ENCODE measurements at regions not wholly inside any gene's neighbourhood (a gene's known extent, or its start where the extent isn't known, plus 50 kb on each side); places are given as distances from the start of the nearest gene placed in this dataset.
"Not testable (repeated sequence)": the region's sequence is repeated elsewhere in the genome, so short reads cannot be mapped to it uniquely, and the experiment has no call there.

DNA sequence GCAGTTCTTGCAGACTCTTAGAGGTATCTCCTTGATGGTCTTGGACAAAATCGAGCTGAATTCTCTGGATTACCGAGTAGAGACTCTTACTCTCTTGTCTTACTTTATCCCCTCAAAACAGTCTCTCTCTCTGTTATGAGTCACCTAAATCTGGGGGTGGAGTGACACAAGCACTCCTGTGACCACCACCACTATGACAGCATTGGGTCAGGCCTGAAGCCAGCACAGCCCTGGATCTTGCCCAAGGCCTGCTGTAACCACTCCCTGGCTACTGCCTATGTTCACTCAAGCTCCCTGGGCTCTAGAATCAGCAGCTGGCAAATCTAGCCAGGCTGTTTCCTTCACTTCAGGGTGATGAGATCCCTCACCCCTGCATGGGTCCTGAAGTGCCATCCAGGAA, 662.5 kb downstream of the LUZP2 start:
- DNase-seq = no peak

DNA sequence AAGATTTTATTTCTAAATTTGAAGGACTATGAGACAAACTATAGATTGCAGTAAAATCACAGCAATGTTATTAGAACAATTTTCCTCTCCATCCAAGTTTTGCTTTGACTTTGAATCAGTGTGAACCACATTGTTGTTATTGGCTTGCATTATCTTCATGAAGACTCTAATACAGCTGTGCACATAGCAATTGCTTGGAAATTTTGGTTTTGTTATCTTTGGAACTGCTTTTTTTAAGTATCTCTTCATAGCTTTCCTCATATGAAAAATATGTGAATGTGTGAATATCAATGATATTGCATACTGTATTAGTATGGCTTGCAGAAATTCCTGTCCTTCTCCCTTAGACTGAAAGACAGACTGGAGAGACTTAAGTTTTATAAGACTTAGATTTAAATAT, 666.6 kb downstream of the LUZP2 start:
- DNase-seq = no peak

DNA sequence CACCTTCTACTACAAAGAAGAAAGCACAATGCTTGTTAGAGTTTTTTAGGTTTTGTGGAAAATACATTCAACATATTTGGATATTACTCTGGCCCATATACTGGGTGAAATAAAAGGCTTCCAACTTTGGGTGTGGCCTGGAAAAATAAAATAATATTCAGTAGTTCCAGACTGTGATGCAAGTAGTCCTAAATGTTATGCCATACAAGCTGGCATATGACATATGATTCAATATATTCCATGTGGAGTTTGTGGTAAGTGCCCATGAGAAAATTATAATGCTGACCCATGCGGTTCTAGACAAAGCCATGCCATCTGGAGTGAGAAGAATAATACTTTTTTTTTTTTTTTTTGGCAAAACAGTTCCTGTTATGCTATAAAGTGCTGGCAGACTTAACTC, 683.3 kb downstream of the LUZP2 start:
- no peak for DNase-seq

DNA sequence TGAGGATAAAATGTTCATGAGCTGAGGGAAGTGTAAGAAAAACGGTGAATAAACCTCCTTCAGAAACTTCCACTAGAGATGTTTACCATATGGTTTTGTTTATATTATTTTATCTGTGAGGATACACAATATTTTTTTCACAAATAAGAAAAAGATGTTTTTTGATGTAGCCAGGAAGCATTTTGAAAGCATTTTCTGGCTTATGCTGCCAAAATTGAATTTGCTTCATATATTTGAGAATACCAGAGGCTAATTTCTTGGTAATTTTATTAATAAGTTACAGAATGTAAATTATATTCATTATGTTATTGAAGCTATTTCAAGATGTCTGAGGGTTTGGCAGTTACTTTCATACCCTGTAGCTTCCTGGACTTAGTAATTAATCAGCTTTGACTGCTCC, 686.6 kb downstream of the LUZP2 start:
- DNase-seq = no peak

DNA sequence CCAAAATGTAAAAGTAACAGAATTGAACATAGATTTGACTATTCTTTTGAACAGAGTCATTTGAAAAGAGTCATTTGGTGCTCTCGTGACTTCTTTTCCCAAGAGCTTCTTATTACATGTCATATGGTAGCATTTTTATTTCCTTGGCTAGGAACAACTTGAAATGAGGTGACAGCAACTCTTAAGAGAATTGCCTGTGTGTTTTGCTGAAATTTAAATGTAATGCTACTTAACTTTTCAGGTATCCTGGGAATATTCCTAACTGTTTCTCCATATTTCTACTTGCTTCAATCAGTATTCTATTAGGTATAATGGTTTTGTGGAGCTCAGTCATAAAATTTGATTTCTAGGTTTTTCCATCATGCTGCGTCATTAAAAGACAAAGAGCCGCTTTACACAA, 700.7 kb downstream of the LUZP2 start:
- no peak for DNase-seq

DNA sequence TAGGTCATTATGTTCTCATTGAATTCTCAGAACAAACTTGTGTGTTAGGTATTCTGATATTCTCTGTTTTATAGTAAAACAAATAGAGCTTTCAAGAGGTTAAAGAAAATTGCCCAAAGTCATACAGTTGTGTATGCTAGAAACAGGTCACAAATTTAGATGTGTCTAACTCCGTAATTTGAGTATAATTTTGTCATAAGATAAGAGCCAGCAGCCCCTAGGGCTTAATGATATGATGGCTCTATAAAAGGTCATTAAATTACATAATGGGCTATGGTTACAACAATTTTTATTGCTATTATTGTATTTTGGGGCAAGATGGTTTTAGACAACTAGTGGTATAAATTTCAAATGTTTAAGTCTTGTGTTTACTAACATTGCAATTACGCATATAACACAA, 701.9 kb downstream of the LUZP2 start:
- no peak for DNase-seq

DNA sequence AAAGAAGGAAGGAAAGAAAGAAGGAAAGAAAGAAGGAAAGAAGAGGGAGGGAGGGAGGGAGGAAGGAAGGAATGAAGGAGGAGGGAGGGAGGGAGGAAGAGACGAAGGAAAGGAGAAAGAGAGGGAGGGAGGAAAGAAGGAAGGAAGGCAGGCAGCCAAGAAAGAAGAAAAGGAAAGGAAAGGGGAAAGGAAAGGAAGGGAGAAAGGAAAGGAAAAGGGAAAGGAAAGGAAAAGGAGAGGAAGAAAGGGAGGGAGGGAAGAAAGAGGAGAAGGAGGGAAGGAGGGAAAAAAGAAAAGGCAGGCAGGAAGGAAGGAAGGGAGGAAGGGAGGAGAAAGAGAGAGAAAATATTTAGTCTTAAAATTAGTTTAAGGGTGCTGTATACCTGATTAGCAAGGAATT, 704.1 kb downstream of the LUZP2 start:
- no peak for DNase-seq

DNA sequence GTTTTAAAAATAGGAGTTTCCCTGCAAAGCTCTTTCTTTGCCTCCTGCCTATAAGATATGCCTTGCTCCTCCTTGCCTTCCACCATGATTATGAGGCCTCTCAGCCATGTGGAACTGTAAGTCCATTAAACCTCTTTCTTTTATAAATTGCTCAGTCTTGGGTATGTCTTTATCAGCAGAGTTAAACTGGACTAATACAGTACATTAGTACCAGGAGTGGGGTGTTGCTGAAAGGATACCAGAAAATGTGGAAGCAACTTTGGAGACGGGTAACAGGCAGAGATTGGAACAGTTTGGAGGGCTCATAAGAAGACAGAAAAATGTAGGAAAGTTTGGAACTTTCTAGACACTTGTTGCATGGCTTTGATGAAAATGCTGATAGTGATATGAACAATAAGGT, 709.9 kb downstream of the LUZP2 start:
- DNase-seq = no peak

DNA sequence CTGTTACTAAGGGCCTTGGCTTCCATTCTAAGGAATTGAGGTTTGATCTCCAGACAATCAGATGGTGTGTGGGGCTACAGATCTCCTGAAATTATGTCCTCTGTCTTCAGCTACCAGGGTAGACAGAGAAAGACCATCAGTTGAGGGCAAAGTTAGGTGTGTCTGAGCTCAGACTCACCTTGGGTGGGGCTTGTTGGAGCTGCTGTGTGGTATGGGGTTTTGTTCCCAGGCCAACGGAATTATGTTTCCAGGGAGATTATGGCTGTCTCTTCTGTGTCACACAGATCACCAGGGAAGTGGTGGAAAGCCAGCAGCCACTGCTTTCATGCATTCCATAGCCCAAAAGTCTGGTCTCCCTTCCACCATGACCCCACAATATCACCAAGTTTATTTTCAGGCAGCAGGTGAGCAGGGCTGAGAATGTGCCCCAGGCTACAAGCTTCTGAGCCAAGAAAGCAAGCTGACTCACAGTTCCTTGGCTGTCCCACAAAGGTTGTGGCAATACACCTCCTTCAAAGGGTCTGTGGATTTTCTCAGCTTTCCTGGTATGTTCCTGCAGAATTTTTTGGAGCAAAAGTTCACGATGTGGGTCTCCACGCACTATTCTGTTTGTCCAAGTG, 714.9 kb downstream of the LUZP2 start:
- no peak for DNase-seq

DNA sequence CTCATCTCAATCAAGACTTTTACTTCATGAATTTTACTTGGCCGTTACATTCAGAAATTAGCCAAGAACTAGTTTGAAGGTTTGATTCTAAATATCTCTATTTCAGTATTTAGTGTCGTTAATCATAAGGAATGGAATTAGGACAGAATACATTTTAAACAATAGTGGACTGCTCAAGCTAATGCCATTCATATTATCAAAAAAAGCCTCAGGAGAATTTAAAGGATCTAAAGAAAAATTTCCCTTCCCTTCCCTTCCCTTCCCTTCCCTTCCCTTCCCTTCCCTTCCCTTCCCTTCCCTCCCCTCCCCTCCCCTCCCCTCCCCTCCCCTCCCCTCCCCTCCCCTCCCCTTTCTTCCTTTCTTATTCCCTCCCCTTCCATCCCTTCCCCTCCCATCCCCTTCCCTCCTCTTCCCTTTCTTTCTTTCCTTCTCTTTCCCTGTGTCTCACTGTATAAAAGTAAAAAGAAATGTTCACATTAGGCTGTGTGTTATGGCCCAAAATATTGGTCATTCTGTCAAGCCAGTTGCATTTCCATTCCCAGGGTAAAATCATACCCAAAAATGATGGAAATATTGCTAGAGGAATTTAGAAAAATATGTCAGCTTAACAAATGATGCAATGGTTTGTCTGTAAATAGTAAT, 717.8 kb downstream of the LUZP2 start:
- DNase-seq = no peak

DNA sequence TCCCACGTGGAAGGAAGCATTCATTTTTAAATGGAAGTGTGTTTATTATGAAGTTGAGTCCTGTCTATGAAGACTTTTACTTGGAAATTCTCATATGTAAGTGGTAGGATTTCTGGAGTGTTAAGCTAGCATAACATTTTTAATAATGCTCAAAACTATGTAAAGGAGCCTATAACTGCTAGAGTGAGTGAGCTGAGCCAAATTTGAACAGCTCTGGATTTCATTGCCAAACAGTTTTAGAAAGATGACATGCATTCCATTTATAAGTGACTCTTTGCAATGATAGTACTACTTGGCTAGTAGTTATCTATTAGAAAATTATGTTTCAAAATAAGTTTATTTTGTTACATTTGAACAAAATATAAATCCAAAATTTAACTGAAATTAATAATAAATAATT, 721.2 kb downstream of the LUZP2 start:
- DNase-seq = no peak

DNA sequence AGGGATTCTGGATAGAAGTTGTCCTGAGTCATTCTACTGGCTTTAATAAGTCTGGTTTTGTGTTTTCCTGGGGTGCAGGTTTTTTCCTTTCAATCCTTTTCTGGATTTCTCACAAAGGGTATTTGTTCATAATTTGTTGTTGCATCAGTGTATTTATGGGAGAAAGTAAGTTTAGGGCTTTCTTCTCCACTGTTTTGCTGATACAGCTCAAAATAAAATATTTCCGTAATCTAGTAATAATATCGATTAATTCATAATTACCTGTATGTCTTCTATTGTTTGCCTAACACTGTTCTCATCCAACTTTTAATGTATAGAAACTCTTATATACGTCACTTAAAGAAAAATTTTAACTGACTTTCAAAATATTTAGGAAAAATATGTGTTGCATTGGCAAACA, 728.2 kb downstream of the LUZP2 start:
- DNase-seq = no peak

DNA sequence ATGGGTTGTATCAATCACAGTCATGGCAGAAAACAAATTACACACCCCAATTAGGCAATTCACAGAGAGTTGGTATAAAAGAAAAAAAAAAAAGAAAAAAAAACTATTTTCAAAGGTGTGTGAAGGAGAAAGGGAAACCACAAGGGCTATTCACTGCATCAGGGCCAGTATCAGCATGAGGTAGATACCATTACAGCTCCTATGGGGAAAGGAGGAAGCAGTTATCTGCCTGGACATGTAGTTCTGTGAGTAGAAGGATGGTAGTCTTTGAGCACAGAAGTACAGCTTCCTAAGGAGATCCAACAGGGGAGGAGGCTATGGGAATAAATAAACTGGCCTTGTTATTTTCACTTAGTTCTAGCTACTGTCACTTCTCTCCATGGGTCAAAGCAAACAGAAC, 746.1 kb downstream of the LUZP2 start:
- DNase-seq = no peak

DNA sequence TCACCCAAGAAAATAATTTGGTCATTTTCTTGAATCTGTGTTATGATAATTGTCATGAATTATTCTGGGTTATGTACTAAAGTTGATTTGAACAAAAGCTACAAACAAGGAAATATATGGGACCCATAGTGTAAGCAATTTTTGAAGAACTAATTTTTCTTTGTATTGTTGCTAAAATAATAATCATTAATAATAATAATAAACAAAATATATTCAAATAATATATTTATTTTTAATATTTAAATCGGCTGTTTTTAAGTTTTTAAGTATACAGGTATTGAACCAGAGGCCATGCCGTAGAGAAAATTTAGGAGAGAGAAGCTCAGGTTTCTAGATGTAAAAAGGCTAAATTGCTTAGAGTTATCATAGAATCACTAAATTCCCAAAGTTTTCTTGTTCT, 747.3 kb downstream of the LUZP2 start:
- no peak for DNase-seq

DNA sequence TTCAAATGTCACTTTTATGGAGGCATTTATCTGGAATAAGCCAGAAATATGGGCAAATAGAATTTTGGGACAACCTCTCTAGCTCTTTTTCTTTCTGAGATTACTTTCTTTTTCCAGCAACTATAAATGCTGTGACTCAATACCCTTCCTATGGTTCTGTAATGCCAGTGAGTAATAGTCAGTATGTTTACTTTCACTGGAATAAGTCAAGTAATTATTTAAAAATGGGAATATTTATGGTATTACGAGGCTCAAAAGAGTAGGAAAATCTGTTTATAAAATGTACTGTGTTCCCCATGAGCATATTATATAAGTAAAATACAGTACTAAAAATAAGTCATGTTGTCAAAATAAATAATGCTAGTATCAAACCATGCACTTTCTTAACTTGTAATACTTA, 750.5 kb downstream of the LUZP2 start:
- DNase-seq = no peak

DNA sequence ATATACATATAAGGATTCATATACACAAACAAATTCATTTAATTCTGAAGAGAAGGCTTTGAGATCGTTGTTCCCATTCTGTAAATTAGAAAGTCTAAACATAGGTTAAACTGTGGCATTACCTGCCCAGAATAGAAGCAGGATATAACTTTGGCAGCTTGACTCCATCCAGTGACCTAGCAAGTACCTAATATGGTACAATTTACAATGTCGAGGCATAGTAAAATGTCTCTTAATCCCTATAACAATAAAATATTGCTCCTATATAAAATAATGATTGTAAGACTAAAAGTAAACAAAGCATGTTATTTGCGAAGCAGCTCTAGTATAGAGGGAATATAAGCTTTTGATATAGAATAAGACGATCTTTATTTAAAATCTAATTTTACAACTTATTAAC, 756.0 kb downstream of the LUZP2 start:
- no peak for DNase-seq

DNA sequence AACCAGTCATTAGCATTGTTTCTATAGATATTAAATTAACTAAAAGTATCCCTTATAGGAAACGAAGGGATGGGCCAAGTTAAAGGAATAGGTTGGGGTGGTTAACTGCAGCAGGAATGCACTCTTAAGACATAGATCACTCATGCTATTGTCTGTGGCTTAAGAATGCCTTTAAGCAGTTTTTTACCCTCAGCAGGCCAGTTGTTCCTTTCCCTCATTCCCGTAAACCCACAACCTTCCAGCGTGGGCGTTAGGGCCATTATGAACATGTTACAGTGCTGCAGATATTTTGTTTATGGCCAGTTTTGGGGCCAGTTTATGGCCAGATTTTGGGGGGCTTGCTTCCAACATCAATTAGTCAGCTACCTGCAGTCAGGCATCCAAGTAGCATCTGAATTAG, 767.0 kb downstream of the LUZP2 start:
- DNase-seq = not testable (repeated sequence)

DNA sequence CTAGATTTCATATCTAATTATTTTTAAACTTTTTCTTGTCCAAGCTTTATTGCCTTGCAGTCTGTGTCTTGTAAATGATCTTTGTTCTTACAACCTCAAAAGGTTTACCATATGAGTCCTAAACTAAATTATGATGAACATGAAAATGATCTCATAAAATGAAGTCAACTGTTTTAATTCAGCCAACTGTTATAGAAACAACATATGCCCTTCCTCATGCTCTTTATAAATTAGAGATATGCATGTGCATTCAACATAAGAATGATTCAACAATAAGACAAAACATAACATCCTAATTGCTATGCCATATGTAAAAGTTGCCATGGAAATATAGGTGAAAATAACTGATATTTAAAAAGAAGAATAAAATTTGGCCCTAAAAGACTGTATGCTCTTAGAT, 774.4 kb downstream of the LUZP2 start:
- DNase-seq = no peak

DNA sequence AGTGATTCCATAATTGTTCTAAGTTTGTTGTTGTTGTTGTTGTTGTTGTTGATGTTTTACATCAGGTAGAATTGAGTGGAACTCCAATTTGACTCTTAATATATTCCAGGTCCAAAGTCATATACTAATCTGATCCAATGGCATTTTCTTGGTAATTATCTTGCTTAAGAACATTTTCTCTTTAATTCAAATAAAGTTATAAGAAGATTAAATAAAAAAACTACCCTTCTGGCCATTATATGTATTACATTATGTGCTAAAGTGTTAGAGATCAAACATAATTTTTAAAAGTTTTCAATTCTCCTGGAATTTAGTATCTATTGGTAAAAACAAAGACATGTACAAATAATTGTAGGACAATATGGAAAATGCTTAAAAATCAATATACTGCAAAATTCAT, 775.4 kb downstream of the LUZP2 start:
- no peak for DNase-seq

DNA sequence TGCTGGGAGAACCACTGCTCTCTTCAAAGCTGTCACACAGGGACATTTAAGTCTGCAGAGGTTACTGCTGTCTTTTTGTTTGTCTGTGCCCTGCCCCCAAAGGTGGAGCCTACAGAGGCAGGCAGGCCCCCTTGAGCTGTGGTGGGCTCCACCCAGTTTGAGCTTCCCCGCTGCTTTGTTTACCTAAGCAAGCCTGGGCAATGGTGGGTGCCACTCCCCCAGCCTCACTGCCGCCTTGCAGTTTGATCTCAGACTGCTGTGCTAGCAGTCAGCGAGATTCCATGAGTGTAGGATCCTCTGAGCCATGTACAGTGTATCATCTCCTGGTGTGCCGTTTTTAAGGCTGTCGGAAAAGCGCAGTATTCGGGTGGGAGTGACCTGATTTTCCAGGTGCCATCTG, 784.0 kb downstream of the LUZP2 start:
- DNase-seq = not testable (repeated sequence)

DNA sequence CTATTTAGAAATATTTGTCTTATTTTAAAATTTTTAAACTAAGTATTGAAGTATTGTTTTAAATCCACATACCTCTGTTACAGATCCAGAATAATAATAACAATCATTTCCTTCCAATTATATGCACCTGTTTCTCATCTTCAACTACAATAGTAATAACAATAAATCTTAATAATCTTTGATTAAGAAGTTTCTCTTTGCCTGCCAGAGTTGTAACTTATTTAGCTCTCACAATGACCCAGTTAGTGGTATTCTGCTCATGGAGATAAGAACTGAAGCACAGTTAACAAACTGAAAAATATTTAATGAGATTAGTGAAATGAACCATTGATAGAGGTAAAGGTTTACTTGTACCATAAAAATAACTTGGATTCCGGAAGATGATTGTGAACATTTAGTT, 796.3 kb downstream of the LUZP2 start:
- no peak for DNase-seq

DNA sequence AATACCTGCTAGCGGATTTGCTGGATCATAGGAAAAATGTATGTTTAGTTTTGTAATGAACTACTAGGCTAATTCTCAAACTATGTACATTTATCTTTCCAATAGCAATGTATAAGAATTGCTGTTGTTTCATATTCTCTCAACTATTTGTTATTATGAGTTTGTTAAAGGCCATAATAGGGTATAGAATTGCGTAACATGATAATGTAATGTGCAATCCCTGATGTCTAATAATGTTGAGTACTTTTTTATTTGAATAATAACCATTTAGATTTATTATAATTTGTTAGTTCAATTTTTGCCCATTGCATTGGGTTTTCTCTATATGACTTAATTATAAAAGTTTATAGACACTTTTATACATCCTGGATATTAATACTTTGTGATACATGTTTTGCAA, 801.6 kb downstream of the LUZP2 start:
- DNase-seq = no peak

DNA sequence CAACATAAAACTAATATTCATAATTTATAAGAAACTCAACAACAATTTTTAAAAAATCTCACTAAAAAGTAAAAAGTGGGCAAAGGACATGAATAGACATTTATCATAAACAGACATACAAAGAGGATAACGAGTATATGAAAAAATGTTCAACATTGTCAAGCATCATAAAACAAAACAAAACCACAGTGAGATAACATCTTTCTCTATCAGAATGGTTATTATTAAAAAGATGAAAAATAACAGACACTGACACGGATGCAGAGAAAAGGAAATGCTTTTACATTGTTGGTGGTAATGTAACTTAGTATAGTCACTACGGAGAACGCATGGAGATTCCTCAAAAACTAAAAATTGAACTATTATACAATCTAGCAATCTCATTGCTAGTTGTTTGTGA, 813.0 kb downstream of the LUZP2 start:
- DNase-seq = no peak

DNA sequence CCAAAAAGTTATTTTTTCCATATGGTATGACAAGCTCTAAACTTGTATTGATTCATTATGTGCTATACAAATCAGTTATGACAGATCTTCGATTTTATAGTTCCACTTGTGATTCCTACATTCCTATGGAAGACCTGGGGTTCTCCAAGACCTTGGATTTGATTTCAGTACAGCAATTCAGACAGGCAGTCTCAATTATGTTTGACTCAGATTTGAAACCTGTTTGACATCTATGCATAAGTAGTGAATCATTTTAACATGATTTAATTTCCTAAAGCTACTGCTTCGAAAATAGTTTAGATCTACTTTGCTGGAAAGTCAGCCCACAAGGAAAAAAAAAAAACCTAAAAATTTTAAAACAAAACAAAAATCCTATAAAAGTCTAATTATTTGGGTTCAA, 820.4 kb downstream of the LUZP2 start:
- DNase-seq = no peak

DNA sequence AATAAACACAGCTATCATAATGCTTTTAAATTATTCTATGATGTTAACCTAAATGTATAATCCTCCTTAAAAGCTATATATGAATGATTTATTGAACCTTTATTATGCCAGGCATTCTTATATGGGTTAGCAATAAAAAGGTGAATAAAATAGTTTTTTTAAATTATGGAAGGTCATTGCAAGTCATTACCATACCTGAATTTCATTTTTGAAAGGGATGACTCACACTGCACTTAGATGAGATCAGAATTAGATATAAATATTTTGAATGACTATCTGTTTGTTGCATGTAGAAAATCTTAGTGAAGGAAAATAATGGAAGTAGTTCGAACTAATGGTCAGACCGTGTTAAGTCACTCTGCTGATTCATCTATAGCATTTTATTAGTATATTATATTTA, 822.3 kb downstream of the LUZP2 start:
- DNase-seq = no peak
